ENCODE measurements at regions not wholly inside any gene's neighbourhood (a gene's known extent, or its start where the extent isn't known, plus 50 kb on each side); places are given as distances from the start of the nearest gene placed in this dataset.

GRCh38 chr6:81865712-81866111 is 113.2 kb upstream of the TENT5A start:
- TF ChIP-seq PKNOX1 (IDR thresholded peaks at IDR 0.05) (no peak), L3MBTL2 (conservative IDR thresholded peaks at IDR 0.05) (no peak), SP1 (IDR thresholded peaks at IDR 0.05) (no peak), FOXM1 (IDR thresholded peaks at IDR 0.05; ENCODE audit: borderline replicate concordance) (no peak), FOXK2 (IDR thresholded peaks at IDR 0.05) (no peak), FOXA1 (IDR thresholded peaks at IDR 0.05) (no peak), HDGF (IDR thresholded peaks at IDR 0.05; ENCODE audit: borderline replicate concordance) (no peak)
- POLR2A ChIA-PET, result no interaction called here
- no peak for DNase-seq (ENCODE audit: extremely low spot score)
- CTCF ChIA-PET, result no interaction called here

- no peak for TF ChIP-seq PKNOX1 (IDR thresholded peaks at IDR 0.05)
- no peak for TF ChIP-seq ARNT (IDR thresholded peaks at IDR 0.05)
- TF ChIP-seq TARDBP (IDR thresholded peaks at IDR 0.05), result no peak
- no peak for TF ChIP-seq SUZ12 (IDR thresholded peaks at IDR 0.05)
- no peak for TF ChIP-seq HDGF (IDR thresholded peaks at IDR 0.05; ENCODE audit: borderline replicate concordance)
- TF ChIP-seq L3MBTL2 (conservative IDR thresholded peaks at IDR 0.05), result no peak
- TF ChIP-seq ZNF384 (IDR thresholded peaks at IDR 0.05), result no peak
- ChIA-PET CTCF (no interaction called here), POLR2A (no interaction called here)
- no peak for DNase-seq (ENCODE audit: extremely low spot score)
These were observed 111.6 kb upstream of the TENT5A start for GRCh38 chr6:81864124-81864523.

GRCh38 chr6:81863123-81863522 is 110.6 kb upstream of the TENT5A start:
- CTCF ChIA-PET, result interaction anchor here (0.5 kb wide), 1 partner anchor 109 kb away, joined by 3 read pairs; no protein-coding TSS in a partner anchor
- POLR2A ChIA-PET, result no interaction called here

GRCh38 chr6:81861281-81861680 is 108.8 kb upstream of the TENT5A start:
- DNase-seq (ENCODE audit: extremely low spot score), result no peak
- no peak for TF ChIP-seq NFRKB (IDR thresholded peaks at IDR 0.05)
- TF ChIP-seq ZNF384 (IDR thresholded peaks at IDR 0.05), result no peak
- TF ChIP-seq CTBP1 (IDR thresholded peaks at IDR 0.05; ENCODE audit: borderline replicate concordance), result no peak
- no peak for TF ChIP-seq ELF4 (IDR thresholded peaks at IDR 0.05)
- no peak for TF ChIP-seq PKNOX1 (IDR thresholded peaks at IDR 0.05)
- TF ChIP-seq BHLHE40 (IDR thresholded peaks at IDR 0.05; ENCODE audit: borderline replicate concordance), result no peak
- TF ChIP-seq ARNT (IDR thresholded peaks at IDR 0.05), result no peak
- no peak for TF ChIP-seq LEF1 (IDR thresholded peaks at IDR 0.05; ENCODE audit: borderline replicate concordance)
- no peak for TF ChIP-seq TARDBP (IDR thresholded peaks at IDR 0.05)
- CTCF ChIA-PET, result no interaction called here
- POLR2A ChIA-PET, result no interaction called here

More at GRCh38 chr6:81863123-81863522, 110.6 kb upstream of the TENT5A start:
- TF ChIP-seq HDGF (IDR thresholded peaks at IDR 0.05; ENCODE audit: borderline replicate concordance) (no peak), PKNOX1 (IDR thresholded peaks at IDR 0.05) (no peak), SP1 (IDR thresholded peaks at IDR 0.05) (no peak), BHLHE40 (IDR thresholded peaks at IDR 0.05; ENCODE audit: borderline replicate concordance) (no peak), CTBP1 (IDR thresholded peaks at IDR 0.05; ENCODE audit: borderline replicate concordance) (no peak), ZNF384 (IDR thresholded peaks at IDR 0.05) (no peak), L3MBTL2 (conservative IDR thresholded peaks at IDR 0.05) (no peak), NFRKB (IDR thresholded peaks at IDR 0.05) (no peak), FOXK2 (IDR thresholded peaks at IDR 0.05) (no peak), ELF4 (IDR thresholded peaks at IDR 0.05) (no peak), SUZ12 (IDR thresholded peaks at IDR 0.05) (no peak), FOXM1 (IDR thresholded peaks at IDR 0.05; ENCODE audit: borderline replicate concordance) (no peak), TARDBP (IDR thresholded peaks at IDR 0.05) (no peak), LEF1 (IDR thresholded peaks at IDR 0.05; ENCODE audit: borderline replicate concordance) (no peak), FOXA1 (IDR thresholded peaks at IDR 0.05) (no peak), ARNT (IDR thresholded peaks at IDR 0.05) (no peak)
- no peak for DNase-seq (ENCODE audit: extremely low spot score)

- POLR2A ChIA-PET, result no interaction called here
- CTCF ChIA-PET, result no interaction called here
- TF ChIP-seq CTBP1 (IDR thresholded peaks at IDR 0.05; ENCODE audit: borderline replicate concordance), result no peak
- TF ChIP-seq SP1 (IDR thresholded peaks at IDR 0.05), result no peak
- TF ChIP-seq FOXA1 (IDR thresholded peaks at IDR 0.05), result no peak
- no peak for TF ChIP-seq HDGF (IDR thresholded peaks at IDR 0.05; ENCODE audit: borderline replicate concordance)
- TF ChIP-seq FOXK2 (IDR thresholded peaks at IDR 0.05), result no peak
- TF ChIP-seq TARDBP (IDR thresholded peaks at IDR 0.05), result no peak
- no peak for TF ChIP-seq SUZ12 (IDR thresholded peaks at IDR 0.05)
- no peak for TF ChIP-seq ZNF384 (IDR thresholded peaks at IDR 0.05)
- no peak for TF ChIP-seq NFRKB (IDR thresholded peaks at IDR 0.05)
- no peak for TF ChIP-seq ARNT (IDR thresholded peaks at IDR 0.05)
- no peak for TF ChIP-seq L3MBTL2 (conservative IDR thresholded peaks at IDR 0.05)
- TF ChIP-seq FOXM1 (IDR thresholded peaks at IDR 0.05; ENCODE audit: borderline replicate concordance), result no peak
- TF ChIP-seq BHLHE40 (IDR thresholded peaks at IDR 0.05; ENCODE audit: borderline replicate concordance), result no peak
- TF ChIP-seq LEF1 (IDR thresholded peaks at IDR 0.05; ENCODE audit: borderline replicate concordance), result no peak
- no peak for TF ChIP-seq PKNOX1 (IDR thresholded peaks at IDR 0.05)
- no peak for TF ChIP-seq ELF4 (IDR thresholded peaks at IDR 0.05)
- DNase-seq (ENCODE audit: extremely low spot score), result no peak
These were observed 107.4 kb upstream of the TENT5A start for GRCh38 chr6:81859884-81860283.
